ENCODE measurements at regions not wholly inside any gene's neighbourhood (a gene's known extent, or its start where the extent isn't known, plus 50 kb on each side); places are given as distances from the start of the nearest gene placed in this dataset.

GRCh38 chr5:159402856-159403255 lies 72.6 kb upstream of the IL12B start:
- TF ChIP-seq CTCF (IDR thresholded peaks at IDR 0.05; ENCODE audit: insufficient read depth, low read depth, low read length) (no peak), EZH2 (IDR thresholded peaks at IDR 0.05; ENCODE audit: insufficient read depth, low read length) (no peak)
